HG02970 (cell line): ENCODE measurements at regions not wholly inside any gene's neighbourhood (a gene's known extent, or its start where the extent isn't known, plus 50 kb on each side); places are given as distances from the start of the nearest gene placed in this dataset.

Experiments used
- ATAC-seq: cut with Tn5 transposase; IDR thresholded peaks from one replicate; pipeline ENCODE4 v1.9.1; 2021; ENCODE audit warnings: mild to moderate bottlenecking, moderate library complexity, moderate number of reproducible peaks; ENCODE audit not compliant: unreplicated experiment, low FRiP score

- no peak for ATAC-seq
These were observed 76.1 kb upstream of the CDH5 start for GRCh38 chr16:66290431-66290830.

- no peak for ATAC-seq
These were observed 76.5 kb upstream of the CDH5 start for GRCh38 chr16:66289986-66290385.

DNA sequence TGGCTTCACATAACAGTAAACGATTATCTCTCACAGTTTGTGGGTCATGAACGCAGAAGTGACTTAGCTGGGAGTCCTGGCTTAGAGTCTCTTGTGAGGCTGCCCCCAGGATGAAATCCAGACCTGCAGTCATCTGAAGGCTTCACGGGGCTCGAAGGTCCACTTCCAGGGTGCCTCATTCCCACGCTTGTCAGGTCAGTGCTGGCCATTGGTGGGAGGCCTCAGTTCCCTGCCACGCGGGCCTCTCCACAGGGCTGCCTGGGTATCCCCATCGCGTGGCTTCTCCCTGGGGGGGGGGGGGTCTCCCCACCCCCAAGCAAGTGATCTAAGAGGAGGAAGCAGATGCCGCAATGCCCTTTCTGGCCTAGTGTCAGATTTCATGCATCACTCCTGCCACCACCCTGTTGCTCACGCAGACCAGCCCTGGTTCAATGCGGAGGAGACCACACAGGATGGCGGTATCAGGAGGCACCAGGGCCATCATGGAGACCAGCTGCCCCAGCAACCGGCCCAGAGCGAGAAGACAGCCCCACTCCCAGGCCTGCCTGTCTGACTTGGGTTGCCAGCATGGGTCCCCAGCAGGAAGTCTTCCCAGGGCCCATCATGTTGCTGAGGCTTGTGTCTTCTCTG lies 77.3 kb upstream of the CDH5 start:
- no peak for ATAC-seq

GRCh38 chr16:66287926-66288325 lies 78.6 kb upstream of the CDH5 start:
- no peak for ATAC-seq

GRCh38 chr16:66287416-66287815 lies 79.1 kb upstream of the CDH5 start:
- ATAC-seq = no peak

DNA sequence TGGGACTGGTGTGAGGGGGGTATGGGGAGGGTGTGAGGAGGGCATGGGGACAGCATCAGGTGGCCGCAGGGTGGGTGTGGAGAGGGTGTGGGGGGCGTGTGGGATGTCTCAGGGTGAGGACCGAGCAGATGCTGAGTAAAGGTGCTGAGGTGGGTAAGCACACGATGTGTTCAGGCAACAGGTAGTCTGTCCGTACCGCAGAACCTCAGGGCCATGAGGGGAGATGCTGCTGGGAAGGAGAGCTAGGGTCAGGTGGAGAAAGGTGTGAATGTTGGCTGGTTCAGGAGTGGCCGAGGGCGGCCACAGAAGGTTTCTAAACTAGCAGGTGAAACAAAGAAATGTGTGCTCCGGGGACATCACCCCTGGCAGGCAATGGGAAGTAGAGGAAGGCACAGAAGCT lies 80.0 kb upstream of the CDH5 start:
- no peak for ATAC-seq

- no peak for ATAC-seq
These were observed 87.8 kb upstream of the CDH5 start for GRCh38 chr16:66278604-66279262.

GRCh38 chr16:66278111-66278531 lies 88.4 kb upstream of the CDH5 start:
- no peak for ATAC-seq

DNA sequence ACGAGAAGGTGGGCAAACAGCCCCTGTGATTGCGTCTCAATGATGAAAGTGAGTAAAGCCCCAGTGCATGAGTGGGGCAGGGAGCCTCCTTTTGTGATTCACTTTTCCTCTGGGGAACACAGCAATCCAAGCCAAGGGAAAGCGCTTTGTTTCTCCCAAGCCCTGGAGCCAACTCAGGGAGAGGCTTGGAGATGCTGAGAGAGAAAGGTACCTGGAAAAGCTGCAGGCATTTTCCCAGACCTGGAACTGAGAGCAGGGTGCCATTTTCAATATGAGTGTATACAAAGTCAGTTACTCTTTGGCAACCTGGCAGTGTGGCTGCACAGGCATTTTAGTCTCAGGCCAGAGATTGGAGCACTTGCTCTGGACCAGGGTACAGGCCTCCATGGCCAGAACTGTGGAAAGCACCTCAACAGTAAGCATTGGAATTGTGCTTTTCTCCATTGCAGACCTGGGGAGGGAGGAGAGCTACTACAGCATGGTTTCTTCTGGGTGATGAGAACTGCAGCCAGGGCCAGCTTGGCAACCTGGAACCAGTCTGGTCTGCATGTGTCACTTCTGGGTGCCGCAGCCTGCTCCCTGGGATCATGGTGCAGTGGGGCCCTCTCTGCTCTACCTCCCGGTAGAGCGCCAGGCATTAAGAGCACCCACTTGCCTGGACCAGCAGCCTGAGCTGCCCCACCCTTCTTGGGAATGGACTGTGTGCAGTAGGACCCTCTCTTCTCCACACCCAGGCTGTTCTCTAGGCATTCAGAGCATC lies 89.0 kb upstream of the CDH5 start:
- no peak for ATAC-seq

DNA sequence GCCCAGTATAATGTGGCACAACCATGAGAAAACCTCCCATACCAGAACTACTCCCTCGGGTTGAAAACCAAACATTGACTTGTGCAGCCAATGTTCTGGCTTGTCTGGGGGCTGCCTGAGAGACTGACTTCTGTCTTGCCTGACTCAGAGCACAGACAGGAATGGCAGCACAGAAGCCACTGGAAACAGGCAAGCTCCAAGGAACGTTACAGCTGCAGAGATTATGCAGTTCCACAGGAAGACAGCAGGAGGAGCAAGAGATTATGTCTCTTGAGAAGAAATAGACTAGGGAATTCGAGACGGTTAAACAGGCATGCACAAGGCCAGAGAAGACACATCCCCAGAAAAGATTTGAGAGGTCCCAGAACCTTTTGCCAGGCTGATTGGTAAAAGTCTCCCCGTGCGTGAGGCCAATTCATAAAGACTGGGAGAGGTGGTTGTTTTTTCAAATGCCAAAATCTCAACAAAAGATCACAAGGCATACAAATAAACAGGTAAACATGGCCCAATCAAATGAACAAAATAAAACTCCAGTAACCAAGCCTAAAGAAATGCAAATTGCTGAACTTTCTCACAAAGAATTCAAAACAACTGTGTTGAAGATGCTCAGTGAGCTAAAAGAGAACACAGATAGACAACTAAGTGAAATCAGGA lies 90.6 kb upstream of the CDH5 start:
- no peak for ATAC-seq

DNA sequence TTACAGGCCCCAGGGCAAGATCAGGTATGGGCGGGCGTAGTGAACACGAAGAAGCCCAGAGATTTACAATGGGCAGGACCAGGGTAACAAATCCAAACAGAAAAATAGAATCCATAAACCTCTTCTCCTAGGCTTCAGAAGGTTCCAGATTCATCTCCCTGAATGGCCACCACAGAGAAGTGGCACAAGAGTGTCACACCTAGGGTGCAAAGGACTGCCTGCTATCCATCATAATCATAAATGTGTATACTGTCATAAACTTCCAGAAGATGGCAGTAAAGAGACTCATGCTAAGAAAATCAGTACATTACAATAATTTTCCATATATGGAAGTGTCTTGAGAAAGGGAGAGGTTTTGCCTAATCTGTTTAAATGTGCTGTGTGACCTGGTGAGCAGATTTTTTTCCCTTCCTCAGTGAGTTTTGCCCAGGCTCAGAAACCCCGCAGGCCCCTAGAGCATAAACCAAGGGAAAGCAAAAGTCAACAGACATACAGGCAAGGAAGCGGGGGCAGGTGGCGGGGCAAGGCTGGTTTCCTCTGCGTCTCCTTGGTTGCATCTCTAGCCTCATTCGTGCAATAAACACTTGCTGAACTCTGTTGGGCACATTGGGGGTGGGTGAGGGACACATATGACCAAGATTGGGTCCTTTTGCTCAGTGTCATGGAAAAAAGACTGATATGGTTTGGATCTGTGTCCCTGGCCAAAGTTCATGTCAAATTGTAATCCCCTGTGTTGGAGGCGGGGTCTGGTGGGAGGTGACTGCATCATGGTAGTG lies 92.0 kb upstream of the CDH5 start:
- ATAC-seq = no peak

GRCh38 chr16:66273644-66274334 lies 92.7 kb upstream of the CDH5 start:
- no peak for ATAC-seq

GRCh38 chr16:66273053-66273452 lies 93.4 kb upstream of the CDH5 start:
- no peak for ATAC-seq

DNA sequence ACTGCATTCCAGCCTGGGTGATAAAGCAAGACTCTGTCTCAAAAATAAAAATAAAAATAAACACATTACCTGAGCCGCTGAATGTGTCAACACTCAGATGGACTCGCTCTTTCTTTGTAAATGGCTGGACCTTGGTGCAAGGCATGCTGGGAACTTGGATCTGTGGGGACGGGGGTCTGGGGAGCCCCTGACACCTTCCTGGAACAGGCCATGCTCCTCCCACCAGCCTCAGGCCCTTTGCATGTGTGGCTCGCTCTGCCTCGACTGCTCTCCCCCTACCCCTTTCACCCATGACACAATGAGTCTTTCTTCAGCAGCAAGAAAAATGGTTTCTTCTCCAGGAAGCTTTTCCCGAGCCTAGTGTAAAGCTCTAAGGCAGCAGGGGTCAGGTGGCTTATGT lies 94.0 kb upstream of the CDH5 start:
- ATAC-seq = no peak

- no peak for ATAC-seq
These were observed 95.1 kb upstream of the CDH5 start for GRCh38 chr16:66271074-66272060.

DNA sequence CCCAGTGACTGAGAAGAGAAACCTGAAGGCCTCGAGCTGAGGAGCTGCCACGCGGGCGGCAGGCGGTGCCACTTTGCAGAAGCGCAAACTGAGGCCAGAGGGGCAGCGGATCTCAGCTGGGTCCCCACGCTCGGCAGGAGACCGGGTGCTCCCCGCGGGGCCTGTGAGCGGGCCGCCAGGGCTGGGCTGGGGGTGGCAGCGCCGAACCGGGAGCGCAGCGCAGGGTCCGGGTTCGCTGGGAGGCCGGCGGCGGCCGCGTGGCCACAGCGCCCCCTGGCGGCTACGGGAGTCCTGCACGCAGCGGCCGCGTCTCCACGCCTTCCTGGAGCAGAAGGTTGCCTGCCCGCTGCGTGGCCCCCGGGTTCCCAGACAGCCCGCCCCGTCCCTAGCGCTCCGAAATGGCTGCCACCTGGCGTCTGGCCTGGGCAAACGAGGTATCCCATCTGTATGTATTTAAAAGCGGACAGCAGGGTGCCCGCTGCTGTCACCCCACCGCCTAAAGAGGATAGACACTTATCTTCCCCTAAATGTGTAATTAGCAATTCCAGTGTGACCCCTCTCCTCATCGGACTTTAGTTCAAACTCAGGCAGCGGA lies 96.1 kb upstream of the CDH5 start:
- ATAC-seq = no peak

- no peak for ATAC-seq
These were observed 96.7 kb upstream of the CDH5 start for GRCh38 chr16:66269617-66270332.
